Left colon (tissue), 2 donors: ENCODE measurements at regions not wholly inside any gene's neighbourhood (a gene's known extent, or its start where the extent isn't known, plus 50 kb on each side); places are given as distances from the start of the nearest gene placed in this dataset.

Experiments
- ATAC-seq: fragments of 200-7000 bp; cut with Tn5 transposase; one replicate; pipeline ENCODE4 v1.9.1; 2020; ENCODE audit warnings: mild to moderate bottlenecking, moderate library complexity
- DNase-seq, 2 donors: peaks; one replicate each; pipeline ENCODE4 v3.0.0-alpha.2; 2020
- intact Hi-C, 2 donors: fragments of 100-400 bp; cut with DNase I in 1 of 2; cut with micrococcal nuclease in 1 of 2; formaldehyde crosslinking; loops; one replicate each; pipeline versions ENCODE4 v1.11.2 to v1.14.0; 2022; cut with DNase I, micrococcal nuclease
- donor health status: DM: no; HTN: no; CAD: no.
- donor health status: DM: yes; HTN: yes; CAD: no.

- DNase-seq: no peak
- intact Hi-C loops: loop anchor here in 1 of 2 donors (5.0 kb wide), 1 partner anchor 378 kb away; no protein-coding TSS in a partner anchor
- ATAC-seq: no peak
Observed at GRCh38 chr4:181525634-181526033, 717.6 kb upstream of the TENM3 start.

- DNase-seq (peak; percentile 61 to 81), ATAC-seq (peak; percentile 100)
- intact Hi-C loops: loop anchor here in 1 of 2 donors (5.0 kb wide), 1 partner anchor 381 kb away; no protein-coding TSS in a partner anchor
Observed at GRCh38 chr4:181528570-181529184, 714.5 kb upstream of the TENM3 start.

DNA sequence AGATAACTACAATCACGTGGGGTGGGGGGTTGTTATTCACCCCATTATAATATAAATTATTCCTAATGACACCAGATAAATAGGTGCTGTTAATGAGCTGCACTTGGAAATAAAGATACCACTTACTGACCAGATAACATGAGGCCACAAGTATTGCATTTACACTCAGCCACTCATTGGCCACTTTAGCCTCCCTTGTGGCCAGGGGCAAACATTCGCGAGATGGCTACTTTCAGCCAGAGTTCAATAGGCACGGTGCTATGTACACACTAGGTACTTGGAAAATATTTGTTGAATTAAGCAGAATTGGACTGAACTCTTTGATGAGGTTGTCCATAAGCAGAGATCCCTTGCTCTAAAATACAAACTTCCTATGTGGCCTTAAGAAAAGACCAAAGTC lies 713.7 kb upstream of the TENM3 start:
- DNase-seq: no peak
- ATAC-seq: no peak
- intact Hi-C loops: loop anchor here in 1 of 2 donors (5.0 kb wide), 1 partner anchor 382 kb away; no protein-coding TSS in a partner anchor

- peak; percentile 67 for ATAC-seq
- intact Hi-C loops: no loop called here
- DNase-seq: peak; percentile 33 to 41
Observed at GRCh38 chr4:181536196-181536746, 706.9 kb upstream of the TENM3 start.

DNA sequence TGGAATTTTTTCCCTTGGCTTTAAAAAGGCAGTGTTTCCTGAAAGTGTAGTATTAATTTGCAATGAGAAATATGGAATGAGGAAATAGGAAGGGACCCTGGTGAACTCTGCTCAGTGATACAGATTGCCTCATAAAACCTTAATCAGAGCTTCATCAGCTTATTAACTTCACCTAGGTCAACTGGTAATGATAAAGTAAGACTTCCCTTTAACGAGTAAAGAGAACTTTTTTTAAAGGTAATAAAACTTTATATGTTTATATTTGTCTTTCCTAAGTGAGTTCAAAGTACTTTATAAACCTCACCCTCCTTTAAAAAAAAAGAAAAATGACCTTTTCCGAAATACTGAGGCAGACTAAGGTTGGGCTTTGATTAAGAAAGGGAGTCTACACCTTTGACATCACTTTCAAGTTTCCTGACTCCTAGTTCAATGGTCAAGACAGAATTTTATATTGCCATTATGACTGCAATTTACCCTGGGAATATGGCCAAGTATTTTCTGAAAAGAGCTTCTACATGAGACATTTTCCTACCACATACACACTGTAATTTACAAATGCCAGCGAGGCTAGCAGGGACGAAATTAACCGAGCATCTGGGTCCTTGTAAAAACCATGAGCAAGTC lies 706.3 kb upstream of the TENM3 start:
- DNase-seq: no peak
- intact Hi-C loops: no loop called here
- peak; percentile 87 for ATAC-seq

- intact Hi-C loops: no loop called here
- ATAC-seq (peak; percentile 59), DNase-seq (peak in 1 of 2 donors; percentile 14)
Observed at GRCh38 chr4:181538431-181538830, 704.8 kb upstream of the TENM3 start.

DNA sequence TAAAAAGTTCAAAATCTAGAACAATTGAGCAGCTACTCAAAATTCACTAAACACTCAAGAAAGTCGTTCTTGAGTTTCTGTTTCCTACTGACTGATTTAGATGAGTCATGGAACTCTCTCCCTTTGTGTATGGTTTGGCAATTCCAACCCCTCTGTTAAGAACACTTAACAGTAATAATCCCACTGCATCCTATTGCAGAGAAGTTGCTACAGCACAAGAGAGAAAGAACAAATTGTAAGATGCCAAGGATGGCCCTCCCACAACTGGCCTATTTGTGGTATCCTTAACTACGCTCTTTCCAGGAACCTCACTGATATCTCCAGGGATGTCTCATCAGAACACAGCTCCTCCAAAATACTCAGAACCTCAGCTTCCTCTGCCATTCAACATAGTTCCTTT lies 701.8 kb upstream of the TENM3 start:
- intact Hi-C loops: no loop called here
- ATAC-seq (no peak), DNase-seq (no peak)

- intact Hi-C loops: no loop called here
- DNase-seq (no peak), ATAC-seq (no peak)
Observed at GRCh38 chr4:181548873-181549575, 694.2 kb upstream of the TENM3 start.

- ATAC-seq: no peak
- intact Hi-C loops: no loop called here
- DNase-seq: no peak
Observed at GRCh38 chr4:181549576-181550188, 693.5 kb upstream of the TENM3 start.

- DNase-seq: no peak
- ATAC-seq: no peak
- intact Hi-C loops: no loop called here
Observed at GRCh38 chr4:181550381-181550780, 692.8 kb upstream of the TENM3 start.

DNA sequence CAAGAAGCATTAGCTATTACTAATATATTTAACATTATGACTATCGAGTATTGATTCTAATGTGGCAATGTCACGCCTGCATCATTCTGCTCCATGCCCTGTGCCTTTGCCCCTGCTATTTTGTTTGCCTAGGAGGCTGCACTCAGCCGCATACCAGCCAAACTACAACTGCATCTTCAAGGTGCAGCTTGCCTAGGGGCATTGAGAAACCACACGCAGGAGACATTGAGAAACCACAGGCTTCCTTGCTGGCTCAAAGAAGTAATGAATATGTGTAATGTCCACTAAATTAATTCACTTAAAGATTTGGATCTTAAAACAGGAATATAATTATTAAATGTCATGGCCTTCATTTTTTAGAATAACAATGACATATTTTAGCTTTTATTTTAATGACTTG lies 683.6 kb upstream of the TENM3 start:
- ATAC-seq (no peak), DNase-seq (no peak)
- intact Hi-C loops: no loop called here

DNA sequence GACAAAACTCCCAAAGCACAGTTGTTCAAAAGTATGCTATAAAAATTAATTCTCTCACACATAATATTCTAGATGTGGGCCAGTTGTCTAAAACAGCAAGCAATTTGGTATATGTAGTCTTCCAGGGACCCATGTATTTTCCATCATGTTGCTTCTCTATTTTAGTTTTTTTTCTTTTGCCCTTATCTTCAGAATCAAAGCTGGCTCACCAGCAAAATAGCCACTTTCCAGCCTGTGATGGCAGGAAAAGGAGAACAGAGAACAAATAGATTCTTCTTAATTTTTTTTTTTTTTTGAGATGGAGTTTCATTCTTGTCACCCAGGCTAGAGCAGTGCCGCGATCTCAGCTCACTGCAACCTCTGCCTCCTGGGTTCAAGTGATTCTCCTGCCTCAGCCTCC lies 680.8 kb upstream of the TENM3 start:
- no peak for ATAC-seq
- no peak for DNase-seq

DNA sequence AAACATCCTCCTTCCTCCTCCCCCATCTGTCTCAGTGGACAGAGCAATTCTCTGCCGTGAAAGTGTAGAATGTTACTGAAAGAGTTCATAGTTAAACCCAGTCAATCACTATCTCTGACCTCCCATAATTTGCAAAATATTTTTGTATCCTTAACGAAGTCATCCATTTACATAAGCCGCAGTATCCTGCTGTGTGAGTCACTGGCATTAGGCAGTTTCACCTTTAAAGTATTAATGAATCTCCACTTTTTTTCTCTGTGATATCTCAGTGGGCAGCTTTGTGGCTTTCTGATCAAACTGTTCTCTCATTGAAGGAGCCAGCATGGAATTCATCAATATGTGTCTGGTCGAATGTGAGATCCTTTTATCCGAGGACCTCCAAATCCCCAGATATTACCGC lies 678.6 kb upstream of the TENM3 start:
- ATAC-seq: no peak
- intact Hi-C loops: no loop called here
- no peak for DNase-seq

More for the DNA sequence above, 680.8 kb upstream of the TENM3 start:
- intact Hi-C loops: no loop called here

DNA sequence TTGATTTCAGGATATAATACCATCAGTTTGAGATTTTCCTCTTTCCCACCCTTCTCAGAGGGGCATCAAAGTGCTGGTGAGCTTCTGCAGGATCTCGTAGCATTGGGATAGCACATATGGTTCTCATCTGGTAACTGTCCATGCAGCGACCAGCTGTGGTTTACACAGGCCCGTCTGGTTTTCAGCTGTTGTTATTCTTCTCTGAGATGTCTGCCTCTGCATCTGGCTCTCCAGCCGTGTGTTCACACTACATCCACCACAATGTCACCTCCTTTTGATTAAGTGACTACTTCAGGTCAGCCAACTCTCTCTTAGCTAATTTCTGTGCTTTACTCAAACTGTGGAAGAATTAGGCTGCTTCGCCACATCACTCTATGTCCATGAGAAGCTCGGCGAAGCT lies 676.7 kb upstream of the TENM3 start:
- DNase-seq: no peak
- intact Hi-C loops: no loop called here
- ATAC-seq: no peak

GRCh38 chr4:181569553-181569952 lies 673.6 kb upstream of the TENM3 start:
- ATAC-seq (peak; percentile 59), DNase-seq (no peak)
- intact Hi-C loops: no loop called here

DNA sequence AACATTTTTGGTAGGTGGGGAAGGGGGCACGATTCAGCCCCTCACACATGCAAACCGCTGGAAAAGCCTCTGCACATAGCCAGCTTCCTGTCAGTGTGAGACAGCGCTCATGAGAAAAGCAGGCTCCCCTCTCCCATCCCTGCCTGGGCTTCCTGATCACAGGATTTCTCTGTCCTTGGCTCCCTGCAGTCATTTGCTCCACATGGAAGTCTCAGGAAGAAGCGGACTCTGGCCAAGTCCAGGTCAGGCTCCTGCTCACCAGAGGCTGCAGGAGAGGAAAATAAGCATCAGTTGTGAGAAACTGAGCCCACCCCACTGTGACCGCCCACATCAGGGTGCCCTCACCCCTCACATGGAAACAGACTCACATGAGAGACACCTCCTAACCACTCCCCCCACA lies 664.3 kb upstream of the TENM3 start:
- intact Hi-C loops: no loop called here
- ATAC-seq: no peak

DNA sequence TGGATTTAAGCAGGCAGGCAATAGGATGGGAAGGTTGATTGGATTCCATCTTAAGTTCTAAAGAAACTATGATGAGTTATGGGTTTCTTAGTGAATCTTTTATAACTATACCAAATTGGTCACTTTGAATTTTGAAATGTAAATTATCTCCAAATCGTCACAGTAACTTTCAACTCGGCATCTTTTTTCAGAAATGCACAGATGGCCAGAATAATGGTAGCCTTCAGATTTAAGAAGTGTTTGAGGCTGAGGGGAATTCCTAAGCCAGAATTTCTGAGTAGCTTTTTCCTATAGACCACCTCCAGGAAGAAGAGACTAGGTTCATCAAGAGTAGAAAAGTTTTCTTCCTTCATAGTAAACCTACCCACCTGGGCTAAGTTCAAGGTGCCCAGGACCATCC lies 663.7 kb upstream of the TENM3 start:
- intact Hi-C loops: no loop called here
- ATAC-seq (no peak), DNase-seq (no peak)

More for the DNA sequence above, 664.3 kb upstream of the TENM3 start:
- no peak for DNase-seq

GRCh38 chr4:181581983-181582382 lies 661.2 kb upstream of the TENM3 start:
- no peak for DNase-seq
- intact Hi-C loops: no loop called here
- no peak for ATAC-seq

DNA sequence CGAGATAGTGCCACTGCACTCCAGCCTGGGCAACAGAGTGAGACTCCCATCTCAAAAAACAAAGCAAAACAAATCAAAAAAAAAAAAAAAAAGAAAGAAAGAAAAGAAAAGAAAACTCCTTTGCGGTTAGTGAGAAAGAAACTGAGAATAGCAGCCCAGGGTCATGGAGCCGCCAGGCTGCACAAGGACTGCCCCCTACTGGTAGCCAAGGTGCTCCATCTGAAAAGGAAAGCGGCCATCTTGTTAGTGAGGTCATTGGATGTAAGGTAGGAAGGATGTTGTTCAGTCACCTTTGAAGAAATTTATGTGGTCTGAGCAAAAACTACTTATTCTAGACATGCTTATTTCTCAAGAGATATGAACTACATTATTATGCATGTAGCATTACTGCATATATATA lies 660.6 kb upstream of the TENM3 start:
- ATAC-seq: no peak
- no peak for DNase-seq
- intact Hi-C loops: no loop called here
